ENCODE measurements at regions not wholly inside any gene's neighbourhood (a gene's known extent, or its start where the extent isn't known, plus 50 kb on each side); places are given as distances from the start of the nearest gene placed in this dataset.
"Not testable (repeated sequence)": the region's sequence is repeated elsewhere in the genome, so short reads cannot be mapped to it uniquely, and the experiment has no call there.

GRCh38 chr6:122859676-122860075, 70.6 kb downstream of the SMPDL3A start:
- no peak for DNase-seq

- DNase-seq: no peak
Observed at GRCh38 chr6:122861594-122861993, 72.5 kb downstream of the SMPDL3A start.

GRCh38 chr6:122868137-122868536, 79.1 kb downstream of the SMPDL3A start:
- DNase-seq: no peak

- DNase-seq: peak; percentile 31
Observed at GRCh38 chr6:122869437-122870024, 80.5 kb downstream of the SMPDL3A start.

- DNase-seq: no peak
Observed at GRCh38 chr6:122871079-122871478, 82.0 kb downstream of the SMPDL3A start.

- no peak for DNase-seq
Observed at GRCh38 chr6:122872311-122872710, 83.3 kb downstream of the SMPDL3A start.

- DNase-seq: no peak
Observed at GRCh38 chr6:122877302-122877701, 88.2 kb downstream of the SMPDL3A start.

GRCh38 chr6:122878796-122879195, 89.7 kb downstream of the SMPDL3A start:
- DNase-seq: no peak

GRCh38 chr6:122886481-122886880, 97.4 kb downstream of the SMPDL3A start:
- no peak for DNase-seq

GRCh38 chr6:122887941-122888340, 98.9 kb downstream of the SMPDL3A start:
- DNase-seq: no peak

GRCh38 chr6:122888680-122889079, 99.6 kb downstream of the SMPDL3A start:
- not testable (repeated sequence) for DNase-seq

GRCh38 chr6:122890250-122890649, 101.2 kb downstream of the SMPDL3A start:
- DNase-seq: no peak

- DNase-seq: no peak
Observed at GRCh38 chr6:122894791-122895190, 101.2 kb upstream of the CLVS2 start.

- no peak for DNase-seq
Observed at GRCh38 chr6:122902326-122902725, 93.7 kb upstream of the CLVS2 start.

- no peak for DNase-seq
Observed at GRCh38 chr6:122903266-122903915, 92.6 kb upstream of the CLVS2 start.

- DNase-seq: no peak
Observed at GRCh38 chr6:122904166-122904565, 91.9 kb upstream of the CLVS2 start.

- no peak for DNase-seq
Observed at GRCh38 chr6:122913558-122913957, 82.5 kb upstream of the CLVS2 start.

- no peak for DNase-seq
Observed at GRCh38 chr6:122918714-122919113, 77.3 kb upstream of the CLVS2 start.

- DNase-seq: no peak
Observed at GRCh38 chr6:122930252-122931180, 65.5 kb upstream of the CLVS2 start.

- no peak for DNase-seq
Observed at GRCh38 chr6:122931916-122932315, 64.1 kb upstream of the CLVS2 start.

- not testable (repeated sequence) for DNase-seq
Observed at GRCh38 chr6:122944936-122945335, 51.1 kb upstream of the CLVS2 start.
